Stimulated activated CD4-positive, alpha-beta T cell treated with anti-CD3 and anti-CD28 coated beads, TNF-alpha, amount 100 ng/mL, for 4 hours (primary cell): ENCODE measurements at regions not wholly inside any gene's neighbourhood (a gene's known extent, or its start where the extent isn't known, plus 50 kb on each side); places are given as distances from the start of the nearest gene placed in this dataset.

Source experiments
- DNase-seq, 3 experiments: peaks; one replicate each; pipeline ENCODE4 v3.0.0-alpha.2; 2020; ENCODE audit warnings: low read depth in 3 of 3

GRCh38 chr2:6454286-6454990, 411.3 kb downstream of the CMPK2 start:
- no peak for DNase-seq

DNA sequence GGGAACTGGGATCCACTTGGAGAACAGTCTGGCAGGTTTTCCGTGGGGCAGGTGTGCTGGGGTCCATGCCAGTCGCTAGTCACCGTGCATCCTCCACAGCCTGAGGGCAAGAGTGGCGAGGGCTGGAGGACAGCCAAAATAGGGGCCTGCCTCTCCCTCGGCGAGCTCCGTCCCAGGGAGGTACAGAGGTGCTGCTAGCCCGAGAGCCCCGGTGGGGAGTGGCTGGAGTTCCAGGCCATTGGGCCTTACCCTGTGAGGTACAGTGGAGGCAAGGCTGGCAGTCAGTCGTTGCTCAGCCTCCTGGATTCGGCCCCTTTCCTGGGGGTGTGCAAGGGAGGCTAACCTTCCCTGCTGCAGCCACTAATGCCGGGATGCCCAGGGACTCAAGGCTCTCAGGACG, 406.6 kb downstream of the CMPK2 start:
- no peak for DNase-seq

DNA sequence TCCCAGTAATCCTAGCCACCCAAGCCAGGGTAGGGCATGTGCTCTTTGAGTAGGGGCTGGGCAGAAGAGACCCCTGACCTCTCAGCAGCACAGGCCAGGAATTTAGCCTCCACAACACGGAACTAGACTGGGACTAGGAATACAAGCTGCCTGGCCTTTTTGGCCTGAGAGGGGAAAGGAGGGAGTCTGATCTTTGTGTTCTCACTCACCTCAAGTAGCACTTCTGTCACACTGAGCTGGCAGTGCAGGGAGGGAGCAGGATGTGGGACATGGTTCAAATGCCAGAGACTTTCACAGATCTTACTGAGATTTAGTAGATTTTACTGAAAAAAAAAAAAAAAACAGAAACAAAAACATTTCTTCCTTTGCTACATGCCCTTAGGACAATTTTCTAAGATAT, 395.2 kb downstream of the CMPK2 start:
- DNase-seq, result no peak

- no peak for DNase-seq
Observed at GRCh38 chr2:6471419-6471818, 394.3 kb downstream of the CMPK2 start.

- DNase-seq, result no peak
Observed at GRCh38 chr2:6474161-6475140, 391.3 kb downstream of the CMPK2 start.

DNA sequence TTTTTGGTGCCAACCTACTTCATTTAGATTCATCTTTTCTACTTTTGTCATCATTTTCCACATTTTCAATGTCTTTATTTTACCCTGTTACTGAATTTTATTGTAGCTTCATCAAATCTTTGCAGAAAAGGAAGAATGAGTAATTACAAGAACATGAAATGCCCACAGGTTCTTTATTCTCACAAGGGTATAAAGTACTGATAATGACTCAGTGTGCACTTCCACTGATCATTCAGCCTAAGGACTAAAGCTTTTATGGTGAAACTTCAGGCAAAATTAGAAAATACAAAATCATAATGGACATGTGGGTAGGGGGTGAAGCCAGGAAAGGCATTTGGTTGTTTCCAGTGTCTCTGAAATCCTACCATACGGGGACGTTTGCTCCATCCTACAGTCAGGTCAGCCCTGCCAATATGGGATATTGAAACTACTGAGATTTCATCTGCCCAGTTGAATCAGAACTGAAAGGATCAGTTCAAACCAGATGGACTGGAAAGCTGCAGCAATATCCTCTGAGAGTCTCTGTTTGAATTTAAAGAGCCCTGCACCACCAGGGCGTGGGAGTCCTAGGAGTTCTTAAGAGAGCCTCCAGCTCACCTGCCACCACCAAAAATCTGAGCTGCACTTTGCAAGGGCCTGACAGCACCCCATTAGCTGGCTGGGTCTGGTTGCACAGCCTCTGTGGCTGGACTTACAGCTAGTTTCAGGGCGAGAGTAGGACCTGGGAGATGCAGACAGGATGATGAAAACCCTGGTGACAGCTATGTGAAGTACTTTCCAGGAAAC, 390.4 kb downstream of the CMPK2 start:
- no peak for DNase-seq

DNA sequence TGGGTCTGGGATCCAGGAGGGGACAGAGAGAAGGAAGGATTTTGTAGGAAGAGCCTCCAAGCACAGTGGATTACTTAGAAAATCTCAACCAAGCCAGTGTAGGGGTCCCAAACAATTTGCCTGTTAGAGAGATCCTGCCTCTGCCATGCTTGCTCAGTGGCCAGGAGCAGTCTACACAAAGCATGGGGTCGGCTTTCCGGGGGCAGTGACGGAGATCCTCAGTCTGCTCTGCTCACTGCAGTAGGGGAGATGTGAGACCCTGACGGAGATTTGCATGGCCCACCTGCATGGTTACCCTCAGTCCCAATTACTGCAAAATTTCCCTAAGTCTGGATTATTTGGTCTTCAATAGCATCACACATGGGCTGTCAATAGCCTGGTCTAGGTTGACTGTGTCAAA, 385.2 kb downstream of the CMPK2 start:
- no peak for DNase-seq

- DNase-seq, result no peak
Observed at GRCh38 chr2:6482256-6482655, 383.5 kb downstream of the CMPK2 start.

DNA sequence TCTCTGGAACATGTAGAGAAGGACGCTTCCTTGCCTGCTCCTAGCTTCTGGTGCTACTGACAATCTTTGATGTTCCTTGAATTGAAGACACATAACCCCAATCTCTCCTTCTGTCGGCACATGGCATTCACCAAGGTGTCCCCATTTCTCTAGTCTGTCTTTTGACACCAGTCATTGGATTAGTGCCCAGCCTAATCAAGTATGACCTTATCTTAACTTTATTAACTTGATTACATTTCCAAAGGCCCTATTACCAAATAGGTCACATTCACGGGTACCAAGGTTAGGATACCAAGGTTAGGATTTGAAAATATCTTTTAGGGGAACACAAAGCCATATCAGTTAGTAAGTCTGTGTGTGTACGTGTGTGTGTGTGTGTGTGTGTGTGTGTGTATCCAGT, 377.9 kb downstream of the CMPK2 start:
- DNase-seq, result no peak

DNA sequence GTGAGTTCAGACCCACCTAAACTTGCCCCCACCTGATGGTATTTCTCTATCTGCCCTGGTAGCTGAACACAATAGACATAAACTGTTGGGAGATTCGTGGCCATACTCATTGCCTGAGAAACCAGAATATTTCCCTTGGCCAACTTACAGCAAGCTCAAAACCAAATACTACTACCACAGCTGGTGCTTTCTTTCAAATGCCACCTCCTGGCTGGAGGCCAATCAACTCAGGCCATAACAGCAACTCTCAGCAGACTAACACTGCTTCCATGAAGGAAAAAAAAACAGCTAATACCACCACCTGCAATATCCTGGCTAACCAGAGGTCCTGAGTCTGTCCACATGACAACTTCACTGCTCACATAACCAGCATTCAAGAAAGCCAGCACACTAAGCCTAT, 373.1 kb downstream of the CMPK2 start:
- no peak for DNase-seq

DNA sequence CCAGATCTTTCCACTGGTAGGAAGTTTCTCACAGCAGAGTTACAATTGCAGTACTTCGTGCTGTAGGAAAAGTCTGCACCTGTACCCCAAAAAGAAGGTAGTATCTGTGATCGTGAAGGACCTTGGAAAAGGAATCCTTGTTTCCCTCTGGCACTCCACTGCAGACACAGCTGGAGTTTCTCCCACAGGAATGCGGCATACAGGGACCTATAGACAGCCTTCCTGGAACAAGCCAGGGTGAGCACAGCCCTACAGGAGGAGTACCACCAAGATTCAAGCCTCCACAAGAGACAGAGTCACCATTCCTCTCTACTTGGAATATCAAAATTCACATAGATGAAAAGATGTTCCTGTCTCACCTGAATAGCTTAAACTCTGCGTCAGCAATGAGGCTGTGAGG, 372.4 kb downstream of the CMPK2 start:
- no peak for DNase-seq

DNA sequence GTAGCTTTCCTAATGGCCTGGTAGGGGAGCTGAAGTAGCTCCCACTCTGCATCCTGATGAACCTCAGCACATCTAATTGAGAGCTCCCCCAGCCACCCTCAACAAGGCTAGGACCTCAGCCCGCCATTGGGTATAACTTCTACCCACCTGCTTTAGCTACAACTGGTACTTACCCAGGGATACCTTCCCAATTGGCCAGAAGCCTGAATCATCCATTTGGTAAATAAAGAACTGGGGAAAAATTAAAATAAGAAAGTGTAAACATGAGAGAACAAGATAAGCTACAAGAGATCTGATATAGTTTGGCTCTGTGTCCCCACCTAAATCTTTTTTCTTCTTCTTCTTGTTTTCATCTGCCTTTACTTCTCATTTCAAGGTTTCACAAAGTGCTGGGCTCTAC, 372.0 kb downstream of the CMPK2 start:
- DNase-seq, result no peak

GRCh38 chr2:6495466-6495865, 370.2 kb downstream of the CMPK2 start:
- no peak for DNase-seq

DNA sequence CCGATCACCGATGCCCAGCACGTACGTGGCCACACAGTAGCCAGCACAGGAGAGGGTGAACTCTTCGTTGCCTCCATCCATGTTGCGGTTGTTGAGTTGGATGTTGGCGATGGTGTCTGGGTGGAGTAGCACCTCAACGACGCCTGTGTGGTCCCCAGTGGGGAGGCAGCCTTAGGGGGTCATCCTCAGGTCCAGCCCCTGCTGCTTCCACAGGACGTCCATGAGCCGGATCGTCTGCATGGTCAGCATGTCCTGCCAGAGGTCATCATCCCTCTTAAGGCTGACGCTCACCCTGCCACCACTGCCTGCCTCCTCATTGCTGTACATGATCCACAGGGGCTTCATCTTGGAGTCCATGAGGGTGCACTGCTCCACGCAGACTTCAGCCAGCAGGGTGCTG, 369.3 kb downstream of the CMPK2 start:
- no peak for DNase-seq

- no peak for DNase-seq
Observed at GRCh38 chr2:6497048-6497447, 368.7 kb downstream of the CMPK2 start.

- no peak for DNase-seq
Observed at GRCh38 chr2:6498841-6499240, 366.9 kb downstream of the CMPK2 start.

DNA sequence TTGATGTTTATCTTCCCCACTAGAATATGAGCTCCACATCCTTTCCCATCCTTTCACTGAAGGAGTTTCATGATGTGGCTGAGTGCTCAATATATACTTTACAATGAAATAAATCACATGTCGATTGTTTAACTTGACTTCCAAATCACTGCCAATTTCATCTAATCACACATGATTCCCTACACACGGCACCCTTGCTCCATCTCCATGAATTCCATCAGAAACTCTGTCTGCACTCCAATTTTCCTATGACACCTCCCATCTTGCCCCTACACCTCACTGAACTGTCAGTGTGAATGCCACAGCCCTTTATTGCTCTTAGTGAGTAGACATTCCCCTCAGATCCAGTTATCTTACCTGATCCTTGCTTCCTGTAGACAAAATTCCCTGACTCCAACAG, 366.0 kb downstream of the CMPK2 start:
- no peak for DNase-seq

- no peak for DNase-seq
Observed at GRCh38 chr2:6506361-6506794, 359.3 kb downstream of the CMPK2 start.

GRCh38 chr2:6506859-6507258, 358.8 kb downstream of the CMPK2 start:
- no peak for DNase-seq

GRCh38 chr2:6510532-6510931, 355.2 kb downstream of the CMPK2 start:
- no peak for DNase-seq

- DNase-seq, result no peak
Observed at GRCh38 chr2:6512589-6512988, 353.1 kb downstream of the CMPK2 start.

- no peak for DNase-seq
Observed at GRCh38 chr2:6516674-6517073, 349.0 kb downstream of the CMPK2 start.
